ENCODE measurements at regions not wholly inside any gene's neighbourhood (a gene's known extent, or its start where the extent isn't known, plus 50 kb on each side); places are given as distances from the start of the nearest gene placed in this dataset.

DNA sequence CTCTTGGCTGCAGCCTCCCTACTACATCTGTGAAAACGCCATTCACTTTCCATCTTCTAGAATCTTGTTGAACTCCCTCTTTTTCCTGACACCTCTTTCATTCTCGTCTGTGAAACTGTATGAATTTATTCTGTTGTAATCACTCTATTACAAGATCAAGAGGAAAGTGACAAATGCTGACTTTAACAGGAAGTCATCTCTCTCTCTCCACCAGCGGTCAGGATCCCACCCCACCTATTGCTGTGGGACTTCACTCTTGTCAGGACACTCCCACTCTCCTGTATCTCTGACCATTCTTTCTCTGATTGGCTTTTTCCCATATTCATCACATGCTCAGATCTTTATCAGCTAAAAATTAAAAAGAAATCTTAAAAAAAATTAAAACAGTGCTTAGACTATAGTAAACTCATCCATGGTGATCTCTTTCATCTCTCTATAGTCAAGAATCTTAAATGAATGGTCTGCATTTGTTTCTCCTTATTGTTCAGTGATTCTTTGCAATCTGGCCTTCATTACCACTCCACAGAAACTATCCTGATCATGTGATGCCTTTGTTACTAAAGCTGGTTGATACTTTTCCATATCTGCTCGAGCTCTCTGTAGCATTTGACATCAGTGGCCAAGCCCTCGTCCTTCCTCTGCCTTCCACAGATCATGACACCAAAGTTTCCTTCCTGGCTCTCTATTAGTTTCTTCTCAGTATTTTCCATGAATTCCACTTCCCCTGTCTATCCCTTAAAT is 113.6 kb downstream of the UCHL5 start:
- intact Hi-C loops (cut with micrococcal nuclease): no loop called here

DNA sequence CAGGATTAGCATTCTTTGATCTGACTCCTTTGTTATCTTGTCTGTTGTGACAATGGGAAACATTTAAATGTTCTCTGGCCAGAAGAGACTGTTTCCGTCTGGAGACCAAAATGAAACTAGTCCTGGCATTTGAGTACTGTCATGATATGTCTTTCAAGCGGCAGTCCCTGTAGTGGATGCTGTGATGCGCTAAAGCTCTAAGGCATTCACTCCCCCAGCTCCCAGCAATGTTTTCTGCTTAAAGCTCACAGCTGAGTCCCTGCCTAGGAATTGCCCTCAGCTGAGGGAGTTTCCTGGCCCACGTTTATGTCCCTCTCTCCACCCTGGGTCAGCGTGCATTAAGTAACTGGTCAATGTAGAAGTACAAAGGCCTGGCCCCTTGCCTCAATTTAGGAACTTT is 109.4 kb downstream of the UCHL5 start:
- intact Hi-C loops (cut with micrococcal nuclease): no loop called here

DNA sequence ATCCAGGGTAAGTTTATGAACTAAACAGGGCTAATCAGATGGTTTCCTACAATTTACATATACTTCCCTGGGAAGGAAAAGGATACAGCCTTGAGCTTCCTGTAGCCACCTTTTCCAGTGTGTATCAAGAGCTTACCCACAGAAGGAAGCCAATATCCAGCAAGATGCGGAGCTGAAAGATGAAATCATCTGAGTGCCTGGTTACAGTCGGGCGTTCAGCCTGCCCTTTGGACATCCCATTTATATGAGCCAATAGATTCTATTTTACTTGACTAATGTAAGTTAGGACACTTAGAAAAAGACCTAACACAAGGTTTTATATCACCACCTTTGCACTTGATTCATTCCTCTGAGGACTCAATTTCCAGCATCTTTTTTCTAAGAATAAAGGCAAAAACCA is 108.2 kb downstream of the UCHL5 start:
- intact Hi-C loops (cut with micrococcal nuclease): no loop called here

DNA sequence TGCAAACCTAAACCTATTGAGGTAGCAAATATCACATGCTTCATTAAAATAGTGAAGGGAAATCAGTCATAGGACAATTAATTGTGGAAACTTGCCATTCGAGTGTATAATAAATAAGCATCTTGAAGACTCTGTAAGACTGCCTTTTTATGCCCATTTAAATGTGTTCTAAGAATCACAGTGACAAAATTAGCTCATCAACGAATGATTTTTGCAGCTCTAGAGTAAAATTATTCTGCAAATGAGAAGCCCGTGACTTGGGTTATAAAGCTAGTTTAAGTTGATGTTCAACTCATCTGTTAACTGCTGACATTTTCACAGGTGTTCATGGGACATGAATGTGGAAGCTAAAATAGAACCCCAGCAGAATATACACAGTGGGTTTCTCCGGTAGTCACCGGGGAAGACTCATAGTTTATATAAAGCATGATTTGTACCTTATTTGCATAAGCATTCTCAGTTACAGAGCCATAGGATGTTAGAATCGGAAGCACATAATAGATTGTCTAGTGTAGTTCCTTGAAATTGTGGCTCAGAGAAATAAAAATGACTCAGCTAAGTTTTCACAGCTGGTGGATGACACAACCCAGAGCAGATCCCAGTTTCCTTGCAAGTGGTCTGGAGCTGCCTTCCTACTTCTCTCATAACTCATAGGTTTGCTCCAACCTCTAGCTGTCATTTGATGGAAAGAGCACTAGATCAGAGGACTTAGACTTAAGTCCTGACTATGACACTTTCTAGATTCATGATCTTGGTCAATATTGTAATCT is 107.3 kb downstream of the UCHL5 start:
- intact Hi-C loops (cut with micrococcal nuclease): no loop called here

DNA sequence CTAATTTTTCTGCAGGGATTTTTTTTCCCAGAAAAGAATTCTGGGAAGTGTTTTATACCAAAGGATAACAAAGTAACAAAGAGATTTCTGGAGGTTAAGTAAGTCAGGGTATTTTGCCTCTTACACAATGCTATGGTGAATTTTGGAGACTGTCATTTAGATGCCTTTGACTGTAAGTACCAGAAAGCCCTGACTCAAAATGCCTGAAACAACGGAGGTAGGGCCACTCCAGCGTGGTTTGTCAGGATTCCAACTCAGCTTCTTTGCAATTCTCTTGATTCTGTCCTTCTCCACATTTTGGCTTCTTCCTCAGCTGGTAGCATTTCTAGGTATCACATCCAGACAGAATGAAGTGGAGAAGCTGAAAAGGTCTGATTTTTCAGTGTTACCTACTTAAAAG is 106.5 kb downstream of the UCHL5 start:
- intact Hi-C loops (cut with micrococcal nuclease): no loop called here

DNA sequence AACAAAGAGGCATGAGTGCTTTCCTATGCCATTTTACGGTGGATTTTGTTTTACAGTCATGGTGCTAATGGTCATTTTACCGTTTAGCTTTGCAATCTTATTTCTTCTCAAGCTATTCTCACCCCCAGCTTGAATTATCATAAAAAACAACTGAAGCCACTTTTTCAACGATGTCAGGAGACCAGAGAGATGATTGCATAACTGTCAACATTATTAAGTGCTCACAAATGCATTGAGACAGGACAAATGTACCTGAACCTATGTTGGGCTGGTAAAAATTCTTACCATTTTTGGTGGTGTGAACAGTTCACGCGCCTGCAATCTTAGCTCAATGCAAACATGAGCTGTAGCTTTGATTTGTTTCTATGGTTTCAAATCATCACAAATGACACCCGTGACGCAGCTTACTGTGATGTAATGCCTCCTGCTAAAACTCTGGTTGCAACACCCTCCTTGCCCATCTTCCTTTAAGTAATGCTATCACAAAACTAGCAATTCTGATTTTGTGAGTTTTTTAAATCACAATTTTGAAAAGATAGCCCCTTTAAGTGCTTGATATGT is 104.4 kb downstream of the UCHL5 start:
- intact Hi-C loops (cut with micrococcal nuclease): no loop called here

DNA sequence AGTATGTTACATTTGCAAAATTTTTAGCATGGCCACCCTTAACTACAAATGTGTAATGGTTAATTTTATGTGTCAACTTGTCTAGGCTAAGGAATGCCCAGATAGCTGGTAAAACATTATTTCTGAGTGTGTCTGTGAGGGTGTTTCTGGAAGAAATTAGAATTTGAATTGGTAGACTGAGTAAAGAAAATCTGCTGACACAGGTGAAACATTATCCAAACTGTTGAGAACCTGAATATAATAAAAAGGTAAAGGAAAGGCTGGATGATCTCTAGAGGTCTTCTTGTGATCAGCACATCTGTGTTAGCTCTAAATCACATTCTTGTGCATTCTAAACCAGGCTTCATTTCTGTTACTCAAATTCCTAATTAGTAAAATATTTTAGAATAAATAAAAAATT is 100.8 kb downstream of the UCHL5 start:
- intact Hi-C loops (cut with micrococcal nuclease): no loop called here

DNA sequence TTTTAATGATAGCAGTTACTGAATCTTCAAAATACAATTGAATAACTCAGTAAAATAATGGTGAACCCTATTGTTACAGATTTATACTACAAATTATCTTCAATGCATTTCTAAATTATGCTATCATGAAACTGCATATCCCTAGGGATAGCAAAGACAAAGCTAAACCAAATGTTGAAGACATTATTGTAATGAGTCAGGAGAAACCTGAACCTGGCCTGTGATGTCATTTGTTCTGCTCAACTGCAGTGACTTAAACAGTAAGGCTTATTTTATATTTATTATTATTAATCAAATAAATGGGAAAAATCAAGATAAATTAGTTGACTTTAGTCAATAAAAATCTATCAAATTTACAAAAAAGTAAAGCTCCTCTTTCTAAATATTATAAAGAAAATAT is 100.3 kb downstream of the UCHL5 start:
- intact Hi-C loops (cut with micrococcal nuclease): no loop called here

DNA sequence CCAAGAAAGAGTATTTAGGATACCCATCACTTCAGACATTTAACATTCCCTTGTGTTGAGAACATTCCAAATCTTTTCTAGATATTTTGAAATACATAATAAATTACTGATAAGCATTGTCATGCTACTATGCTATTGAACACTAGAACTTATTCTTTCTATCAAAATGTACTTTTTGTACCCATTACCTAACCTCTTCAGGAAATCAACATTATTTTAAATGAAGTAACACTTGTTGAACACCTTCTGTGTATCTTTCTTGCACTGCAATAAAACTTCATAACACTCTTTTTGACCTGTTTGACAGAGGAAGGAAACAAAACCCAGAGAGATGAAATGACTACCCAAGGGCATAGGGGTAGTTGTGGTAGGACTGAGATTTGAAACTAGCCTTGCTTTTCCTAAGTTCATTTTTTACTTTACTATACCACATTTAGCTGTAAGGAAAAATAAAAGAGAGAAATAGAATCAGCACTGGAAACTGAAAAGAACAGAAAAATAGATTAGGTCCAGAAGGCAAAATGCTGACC is 99.4 kb downstream of the UCHL5 start:
- intact Hi-C loops (cut with micrococcal nuclease): no loop called here

All from T-helper 2 cell treated with Interferon-gamma antibody and Interleukin-4, amounts not matched to agents 100 ng/mL and 5 ng/mL, for 36 hours (primary cell).